MM.1S (cell line): ENCODE measurements at regions not wholly inside any gene's neighbourhood (a gene's known extent, or its start where the extent isn't known, plus 50 kb on each side); places are given as distances from the start of the nearest gene placed in this dataset.

Experiments
- DNase-seq: peaks from one replicate; pipeline ENCODE4 v3.0.0-alpha.2; 2015
- H2AFZ ChIP-seq: fragments of 300-600 bp; sonication (generic); 2 replicates; pipeline ENCODE4 v1.6.0; 2016; ENCODE audit warnings: antibody characterized with exemption, low read length
- H3F3A ChIP-seq: fragments of 300-600 bp; sonication (generic); 2 replicates; pipeline ENCODE4 v1.6.1; 2016; ENCODE audit warnings: mild to moderate bottlenecking, antibody characterized with exemption, low read length, moderate library complexity, mixed read lengths; ENCODE audit not compliant: insufficient read depth
- H3K27ac ChIP-seq: fragments of 300-600 bp; sonication (generic); 2 replicates; pipeline ENCODE4 v1.5.1; 2016; ENCODE audit warnings: mild to moderate bottlenecking, low read length
- H3K27me3 ChIP-seq: fragments of 300-600 bp; sonication (generic); replicated peaks from 2 replicates; pipeline ENCODE4 v1.6.0; 2016; ENCODE audit warnings: low read length; ENCODE audit not compliant: insufficient read depth
- H3K36me3 ChIP-seq: fragments of 300-600 bp; sonication (generic); replicated peaks from 2 replicates; pipeline ENCODE4 v1.6.1; 2016; ENCODE audit warnings: mild to moderate bottlenecking, low read length, mixed read lengths; ENCODE audit not compliant: insufficient read depth
- H3K4me1 ChIP-seq: fragments of 300-600 bp; sonication (generic); 2 replicates; pipeline ENCODE4 v1.6.1; 2016; ENCODE audit warnings: low read length, mixed read lengths
- H3K4me2 ChIP-seq: fragments of 300-600 bp; sonication (generic); 2 replicates; pipeline ENCODE4 v1.6.0; 2016; ENCODE audit warnings: low read depth, low read length
- H3K4me3 ChIP-seq: fragments of 300-600 bp; sonication (generic); 2 replicates; pipeline ENCODE4 v1.5.1; 2016; ENCODE audit warnings: low read length, mixed read lengths
- H3K79me2 ChIP-seq: fragments of 300-600 bp; sonication (generic); 2 replicates; pipeline ENCODE4 v1.6.1; 2016; ENCODE audit warnings: mixed run types, low read length, mixed read lengths
- H3K9ac ChIP-seq: fragments of 300-600 bp; sonication (generic); 2 replicates; pipeline ENCODE4 v1.6.1; 2016; ENCODE audit warnings: low read length, mixed read lengths
- H3K9me2 ChIP-seq: fragments of 300-600 bp; sonication (generic); replicated peaks from 2 replicates; pipeline ENCODE4 v1.6.1; 2016; ENCODE audit warnings: mild to moderate bottlenecking, low read length, mixed read lengths; ENCODE audit not compliant: insufficient read depth
- H3K9me3 ChIP-seq: fragments of 300-600 bp; sonication (generic); replicated peaks from 2 replicates; pipeline ENCODE4 v1.6.1; 2016; ENCODE audit warnings: mild to moderate bottlenecking, low read length, mixed read lengths; ENCODE audit not compliant: insufficient read depth
- H4K20me1 ChIP-seq: fragments of 300-600 bp; sonication (generic); 2 replicates; pipeline ENCODE4 v1.6.1; 2016; ENCODE audit warnings: mild to moderate bottlenecking, low read length, moderate library complexity, mixed read lengths; ENCODE audit not compliant: insufficient read depth
- EZH2 ChIP-seq: fragments of 300-600 bp; sonication (generic); optimal IDR thresholded peaks from 2 replicates; pipeline ENCODE3; 2017; ENCODE audit warnings: low read depth, mild to moderate bottlenecking, antibody characterized with exemption, low read length, mixed read lengths
- EZH2phosphoT487 ChIP-seq: fragments of 300-600 bp; sonication (generic); IDR thresholded peaks from 2 replicates; pipeline ENCODE4 v1.6.1; 2018; ENCODE audit warnings: antibody characterized with exemption, low read length
- TF ChIP-seq, protein P1 (sequence below): fragments of 300-600 bp; sonication (generic); IDR thresholded peaks from 2 replicates; pipeline ENCODE4 v1.5.1; 2016; ENCODE audit warnings: antibody characterized with exemption, low read length, mixed read lengths

DNA sequence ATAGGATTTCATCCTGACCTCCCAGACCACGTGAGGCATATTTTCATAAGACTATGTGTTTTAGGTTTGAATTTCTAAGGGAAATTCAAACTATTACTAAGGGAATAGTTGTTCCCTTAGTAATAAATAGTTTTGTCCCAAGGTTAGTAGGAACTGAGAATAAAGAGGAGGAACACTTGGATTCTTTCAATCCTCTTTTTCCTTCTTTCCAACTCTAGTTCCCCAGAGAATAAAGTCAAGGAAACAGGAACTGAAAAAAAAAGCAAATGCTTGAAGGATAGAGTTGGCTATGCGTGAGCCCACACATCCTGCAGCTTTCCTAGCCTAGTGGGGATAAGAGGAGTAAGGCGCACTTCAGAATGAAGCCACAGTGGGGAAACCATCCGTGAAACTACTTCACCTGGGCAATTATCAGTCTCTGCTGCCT is 312.1 kb upstream of the TGFBR2 start:
- H3K9ac ChIP-seq = no peak overlapping the region
- H3K27ac ChIP-seq = no peak overlapping the region
- no peaks in the 10 kb centered on the region for H3K9me3 ChIP-seq
- H3K4me3 ChIP-seq = no peak overlapping the region
- no peaks in the 10 kb centered on the region for H3K4me1 ChIP-seq
- no peaks in the 10 kb centered on the region for H4K20me1 ChIP-seq
- no peaks in the 10 kb centered on the region for H3K36me3 ChIP-seq
- no peak for DNase-seq
- no peaks in the 10 kb centered on the region for H3K27me3 ChIP-seq
- H2AFZ ChIP-seq = no peak overlapping the region
- H3F3A ChIP-seq = no peaks in the 10 kb centered on the region
- TF ChIP-seq, protein P1, sequence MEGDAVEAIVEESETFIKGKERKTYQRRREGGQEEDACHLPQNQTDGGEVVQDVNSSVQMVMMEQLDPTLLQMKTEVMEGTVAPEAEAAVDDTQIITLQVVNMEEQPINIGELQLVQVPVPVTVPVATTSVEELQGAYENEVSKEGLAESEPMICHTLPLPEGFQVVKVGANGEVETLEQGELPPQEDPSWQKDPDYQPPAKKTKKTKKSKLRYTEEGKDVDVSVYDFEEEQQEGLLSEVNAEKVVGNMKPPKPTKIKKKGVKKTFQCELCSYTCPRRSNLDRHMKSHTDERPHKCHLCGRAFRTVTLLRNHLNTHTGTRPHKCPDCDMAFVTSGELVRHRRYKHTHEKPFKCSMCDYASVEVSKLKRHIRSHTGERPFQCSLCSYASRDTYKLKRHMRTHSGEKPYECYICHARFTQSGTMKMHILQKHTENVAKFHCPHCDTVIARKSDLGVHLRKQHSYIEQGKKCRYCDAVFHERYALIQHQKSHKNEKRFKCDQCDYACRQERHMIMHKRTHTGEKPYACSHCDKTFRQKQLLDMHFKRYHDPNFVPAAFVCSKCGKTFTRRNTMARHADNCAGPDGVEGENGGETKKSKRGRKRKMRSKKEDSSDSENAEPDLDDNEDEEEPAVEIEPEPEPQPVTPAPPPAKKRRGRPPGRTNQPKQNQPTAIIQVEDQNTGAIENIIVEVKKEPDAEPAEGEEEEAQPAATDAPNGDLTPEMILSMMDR = no peak
- TF ChIP-seq EZH2phosphoT487 (no peak), EZH2 (no peak)
- no peaks in the 10 kb centered on the region for H3K9me2 ChIP-seq
- no peak overlapping the region for H3K4me2 ChIP-seq
- no peaks in the 10 kb centered on the region for H3K79me2 ChIP-seq

GRCh38 chr3:30297112-30297511 is 309.3 kb upstream of the TGFBR2 start:
- H4K20me1 ChIP-seq = no peaks in the 10 kb centered on the region
- no peak for TF ChIP-seq EZH2
- TF ChIP-seq, protein P1 = no peak
- TF ChIP-seq EZH2phosphoT487 = no peak
- H3K4me3 ChIP-seq = no peak overlapping the region
- H3K9ac ChIP-seq = no peak overlapping the region
- H3K27ac ChIP-seq = no peak overlapping the region
- no peak overlapping the region for H2AFZ ChIP-seq
- DNase-seq = no peak
- H3F3A ChIP-seq = no peaks in the 10 kb centered on the region
- no peaks in the 10 kb centered on the region for H3K9me2 ChIP-seq
- H3K9me3 ChIP-seq = no peaks in the 10 kb centered on the region
- no peaks in the 10 kb centered on the region for H3K36me3 ChIP-seq
- no peaks in the 10 kb centered on the region for H3K4me1 ChIP-seq
- H3K79me2 ChIP-seq = no peaks in the 10 kb centered on the region
- H3K4me2 ChIP-seq = no peak overlapping the region
- no peaks in the 10 kb centered on the region for H3K27me3 ChIP-seq

- Histone ChIP-seq H3K4me2 (no peak overlapping the region), H3K9ac (no peak overlapping the region), H3K27ac (no peak overlapping the region), H3K4me1 (no peaks in the 10 kb centered on the region), H3K79me2 (no peaks in the 10 kb centered on the region), H3K9me3 (no peaks in the 10 kb centered on the region), H3K36me3 (no peaks in the 10 kb centered on the region), H3K27me3 (no peaks in the 10 kb centered on the region), H2AFZ (no peak overlapping the region), H3K4me3 (no peak overlapping the region), H3F3A (no peaks in the 10 kb centered on the region), H4K20me1 (no peaks in the 10 kb centered on the region), H3K9me2 (no peaks in the 10 kb centered on the region)
- DNase-seq = no peak
- TF ChIP-seq EZH2 (no peak), EZH2phosphoT487 (no peak)
- TF ChIP-seq, protein P1 = no peak
Measured at GRCh38 chr3:30299674-30300385, 306.6 kb upstream of the TGFBR2 start.
